A673 (cell line): ENCODE measurements at regions not wholly inside any gene's neighbourhood (a gene's known extent, or its start where the extent isn't known, plus 50 kb on each side); places are given as distances from the start of the nearest gene placed in this dataset.

Source experiments
- BruUV-seq: library from RNA; stranded (reverse); fragments of 400-500 nt; replicated peaks from 2 replicates; lab custom pipeline; 2021; lab: Mats Ljungman, UMichigan
- CTCF ChIA-PET: fragments of 300-600 bp; sonication (Branson Sonifier 250); formaldehyde crosslinking; loops from one replicate; lab custom pipeline; 2022; ENCODE audit warnings: antibody characterized with exemption; lab: Charles Lee
- POLR2A ChIA-PET: fragments of 300-600 bp; sonication (Branson Sonifier 250); formaldehyde crosslinking; loops from one replicate; lab custom pipeline; 2022; ENCODE audit warnings: antibody characterized with exemption; ENCODE audit not compliant: low non-redundant PET; lab: Charles Lee
- DNase-seq: peaks from one replicate; pipeline ENCODE4 v3.0.0-alpha.2; 2015; ENCODE audit warnings: low spot score
- H3K27ac ChIP-seq: fragments of 200-600 bp; sonication (generic); 2 replicates; pipeline ENCODE4 v1.5.1; 2016; ENCODE audit warnings: mixed run types, low read depth, mild to moderate bottlenecking, mixed read lengths, antibody characterized with exemption, low read length; ENCODE audit not compliant: poor library complexity, severe bottlenecking
- H3K27me3 ChIP-seq: fragments of 200-600 bp; sonication (generic); replicated peaks from 2 replicates; pipeline ENCODE4 v1.6.1; 2017; ENCODE audit warnings: mixed run types, low read depth, mild to moderate bottlenecking, mixed read lengths, antibody characterized with exemption, low read length; ENCODE audit not compliant: insufficient read depth, poor library complexity
- H3K36me3 ChIP-seq: fragments of 200-600 bp; sonication (generic); 2 replicates; pipeline ENCODE4 v1.6.1; 2016; ENCODE audit warnings: mixed run types, mild to moderate bottlenecking, mixed read lengths, antibody characterized with exemption, low read length; ENCODE audit not compliant: insufficient read depth, poor library complexity, severe bottlenecking
- H3K4me1 ChIP-seq: fragments of 200-600 bp; sonication (generic); 2 replicates; pipeline ENCODE4 v1.6.1; 2017; ENCODE audit warnings: mixed run types, mild to moderate bottlenecking, mixed read lengths, antibody characterized with exemption, low read length; ENCODE audit not compliant: insufficient read depth, poor library complexity, severe bottlenecking
- H3K4me3 ChIP-seq: fragments of 200-600 bp; sonication (generic); 2 replicates; pipeline ENCODE4 v1.5.1; 2016; ENCODE audit warnings: low read depth, mixed run types, mild to moderate bottlenecking, mixed read lengths, low read length; ENCODE audit not compliant: poor library complexity, severe bottlenecking
- H3K9me3 ChIP-seq: fragments of 200-600 bp; sonication (generic); 2 replicates; pipeline ENCODE4 v1.6.1; 2016; ENCODE audit warnings: mixed run types, low read depth, mild to moderate bottlenecking, mixed read lengths, antibody characterized with exemption, low read length; ENCODE audit not compliant: poor library complexity, severe bottlenecking
- CTCF ChIP-seq: fragments of 300-800, 200-600 bp; sonication (generic); conservative IDR thresholded peaks from 2 replicates; pipeline ENCODE4 v1.5.1; 2017; ENCODE audit warnings: low read depth, mild to moderate bottlenecking, antibody characterized with exemption, low read length, moderate library complexity, mixed read lengths
- EZH2 ChIP-seq: fragments of 200-600 bp; sonication (generic); IDR thresholded peaks from 2 replicates; pipeline ENCODE4 v1.6.1; 2017; ENCODE audit warnings: borderline replicate concordance, low read depth, mild to moderate bottlenecking, mixed read lengths, antibody characterized with exemption, low read length; ENCODE audit not compliant: poor library complexity, severe bottlenecking
- intact Hi-C: fragments of 100-400 bp; cut with micrococcal nuclease; formaldehyde crosslinking; loops from one replicate; pipeline ENCODE4 v1.10.0; 2022; ENCODE audit not compliant: unreplicated experiment

DNA sequence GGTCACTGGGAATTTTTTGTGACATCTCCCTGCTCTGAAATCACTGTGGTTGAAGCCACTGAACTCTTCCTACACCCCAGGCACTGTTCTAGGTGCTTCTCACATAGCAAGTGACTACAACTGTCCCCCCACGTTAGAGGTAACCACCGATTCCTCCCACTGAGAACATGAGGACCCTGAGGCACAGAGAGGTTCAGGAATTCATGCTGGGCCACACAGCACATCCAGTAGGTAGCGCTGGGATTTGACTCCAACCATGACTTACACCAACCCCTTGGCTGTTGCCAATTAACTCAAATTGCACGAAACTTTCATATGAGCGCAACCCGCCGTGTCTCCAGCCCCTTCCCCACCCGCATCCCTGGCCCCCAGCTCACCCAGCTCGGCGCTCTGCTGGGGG is 105.2 kb downstream of the RFLNA start:
- no peak overlapping the region for H3K4me3 ChIP-seq
- POLR2A ChIA-PET = no interaction called here
- H3K4me1 ChIP-seq = peaks cover 35% of the 10 kb centered on the region
- intact Hi-C loops = no loop called here
- DNase-seq = no peak
- no peak for TF ChIP-seq EZH2
- TF ChIP-seq CTCF = no peak
- BruUV-seq = no TSS peak
- H3K27me3 ChIP-seq = no peaks in the 10 kb centered on the region
- CTCF ChIA-PET = interaction anchor here (1.0 kb wide), 1 partner anchor 12 kb away, joined by 12 read pairs; no protein-coding TSS in a partner anchor
- H3K36me3 ChIP-seq = peaks cover 49% of the 10 kb centered on the region
- H3K9me3 ChIP-seq = no peaks in the 10 kb centered on the region
- no peak overlapping the region for H3K27ac ChIP-seq

GRCh38 chr12:124399622-124400021 is 104.7 kb downstream of the RFLNA start:
- Histone ChIP-seq H3K36me3 (peaks cover 54% of the 10 kb centered on the region), H3K9me3 (no peaks in the 10 kb centered on the region), H3K27me3 (no peaks in the 10 kb centered on the region), H3K4me1 (peaks cover 33% of the 10 kb centered on the region), H3K27ac (no peak overlapping the region), H3K4me3 (no peak overlapping the region)
- BruUV-seq = no TSS peak
- DNase-seq = no peak
- intact Hi-C loops = no loop called here
- ChIA-PET CTCF (interaction anchor here (0.5 to 1.0 kb wide), 3 partner anchors 11 to 346 kb away, joined by 3 to 12 read pairs (median 3); no protein-coding TSS in a partner anchor), POLR2A (no interaction called here)
- TF ChIP-seq EZH2 (no peak), CTCF (peak; percentile 68)

DNA sequence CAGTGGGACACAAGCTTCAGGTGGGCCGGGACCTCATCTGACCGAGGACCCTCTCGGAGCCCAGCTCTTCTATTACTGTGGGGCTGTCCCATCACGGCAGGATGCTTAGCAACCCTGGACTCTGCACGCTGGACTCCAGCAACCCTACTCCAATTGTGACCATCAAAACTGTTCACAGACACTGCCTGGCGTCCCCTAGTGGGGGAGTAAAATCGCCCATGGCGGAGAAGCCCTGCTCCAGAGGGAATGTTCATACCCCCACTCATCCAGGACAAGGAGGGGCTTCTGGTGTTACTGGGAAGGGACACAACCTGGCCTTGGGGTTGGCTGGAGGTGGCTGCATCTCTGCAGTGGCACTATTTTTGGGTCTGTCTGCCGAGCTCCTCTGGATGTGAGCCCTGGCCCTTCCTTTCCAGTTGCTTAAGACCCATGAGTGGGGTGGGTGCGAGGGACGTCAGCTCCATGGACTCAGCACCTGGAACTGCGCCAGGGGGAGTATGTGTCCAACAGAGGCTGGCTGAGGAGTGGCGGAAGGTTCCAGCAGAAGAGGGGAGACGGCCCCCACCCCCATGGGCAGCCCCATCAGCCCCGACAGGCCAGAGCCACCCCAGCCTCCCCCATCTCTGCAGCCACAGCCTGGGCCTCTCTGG is 103.8 kb downstream of the RFLNA start:
- Histone ChIP-seq H3K4me3 (no peak overlapping the region), H3K27me3 (no peaks in the 10 kb centered on the region), H3K4me1 (peaks cover 29% of the 10 kb centered on the region), H3K27ac (no peak overlapping the region), H3K9me3 (no peaks in the 10 kb centered on the region), H3K36me3 (peaks cover 63% of the 10 kb centered on the region)
- TF ChIP-seq EZH2 (no peak), CTCF (no peak)
- BruUV-seq = no TSS peak
- no peak for DNase-seq
- ChIA-PET CTCF (interaction anchor here (0.9 kb wide), 1 partner anchor 345 kb away, joined by 3 read pairs; no protein-coding TSS in a partner anchor), POLR2A (no interaction called here)
- intact Hi-C loops = no loop called here
